ENCODE measurements at regions not wholly inside any gene's neighbourhood (a gene's known extent, or its start where the extent isn't known, plus 50 kb on each side); places are given as distances from the start of the nearest gene placed in this dataset.
A peak's percentile ranks its signal among the peaks of the same experiment; 100 is the strongest.

GRCh38 chr13:50156140-50156539 lies 140.9 kb downstream of the KCNRG start:
- intact Hi-C loops (cut with micrococcal nuclease), result no loop called here
- H3K27me3 Mint-ChIP-seq (ENCODE audit: insufficient read depth, unreplicated experiment), result no peaks in the 10 kb centered on the region
- H3K4me3 Mint-ChIP-seq (ENCODE audit: unreplicated experiment), result no peak overlapping the region
- ChIA-PET POLR2A (interaction anchor here (1.1 to 2.8 kb wide), 2 partner anchors 30 to 159 kb away, joined by 3 to 13 read pairs; partner anchors contain the start of gene TRIM13), CTCF (interaction anchor here (0.6 to 0.8 kb wide), 2 partner anchors 66 to 756 kb away, joined by 3 to 4 read pairs; no protein-coding TSS in a partner anchor)
- TF ChIP-seq CTCF (IDR thresholded peaks at IDR 0.05; ENCODE audit: unreplicated experiment), result no peak
- H3K36me3 Mint-ChIP-seq (ENCODE audit: insufficient read depth, unreplicated experiment), result no peaks in the 10 kb centered on the region
- BruUV-seq (replicated peaks), result no TSS peak
- DNase-seq (ENCODE audit: unreplicated experiment), result peak; percentile 25
- peaks cover 25% of the 10 kb centered on the region for H3K4me1 Mint-ChIP-seq (ENCODE audit: insufficient read depth, unreplicated experiment)
- H3K27ac Mint-ChIP-seq (ENCODE audit: low read depth, unreplicated experiment), result no peak overlapping the region
- H3K9me3 Mint-ChIP-seq (ENCODE audit: unreplicated experiment), result no peaks in the 10 kb centered on the region

- ChIA-PET POLR2A (interaction anchor here (1.1 to 2.8 kb wide), 2 partner anchors 30 to 159 kb away, joined by 3 to 13 read pairs; partner anchors contain the start of gene TRIM13), CTCF (interaction anchor here (0.6 to 0.8 kb wide), 6 partner anchors 17 to 996 kb away, joined by 3 to 4 read pairs (median 3); no protein-coding TSS in a partner anchor)
- BruUV-seq (replicated peaks), result no TSS peak
- H3K27ac Mint-ChIP-seq (ENCODE audit: low read depth, unreplicated experiment), result no peak overlapping the region
- peaks cover 27% of the 10 kb centered on the region for H3K4me1 Mint-ChIP-seq (ENCODE audit: insufficient read depth, unreplicated experiment)
- H3K4me3 Mint-ChIP-seq (ENCODE audit: unreplicated experiment), result no peak overlapping the region
- no peak for DNase-seq (ENCODE audit: unreplicated experiment)
- intact Hi-C loops (cut with micrococcal nuclease), result no loop called here
- H3K9me3 Mint-ChIP-seq (ENCODE audit: unreplicated experiment), result no peaks in the 10 kb centered on the region
- no peaks in the 10 kb centered on the region for H3K27me3 Mint-ChIP-seq (ENCODE audit: insufficient read depth, unreplicated experiment)
- TF ChIP-seq CTCF (IDR thresholded peaks at IDR 0.05; ENCODE audit: unreplicated experiment), result no peak
- no peaks in the 10 kb centered on the region for H3K36me3 Mint-ChIP-seq (ENCODE audit: insufficient read depth, unreplicated experiment)
Measured at GRCh38 chr13:50156561-50157127, 141.4 kb downstream of the KCNRG start.

- no peaks in the 10 kb centered on the region for H3K9me3 Mint-ChIP-seq (ENCODE audit: unreplicated experiment)
- H3K27ac Mint-ChIP-seq (ENCODE audit: low read depth, unreplicated experiment), result no peak overlapping the region
- intact Hi-C loops (cut with micrococcal nuclease), result no loop called here
- H3K4me3 Mint-ChIP-seq (ENCODE audit: unreplicated experiment), result no peak overlapping the region
- no peaks in the 10 kb centered on the region for H3K27me3 Mint-ChIP-seq (ENCODE audit: insufficient read depth, unreplicated experiment)
- ChIA-PET CTCF (interaction anchor here (0.6 to 0.7 kb wide), 3 partner anchors 73 to 577 kb away, joined by 3 to 5 read pairs (median 4); no protein-coding TSS in a partner anchor), POLR2A (interaction anchor here (0.6 to 4.7 kb wide), 3 partner anchors 32 to 138 kb away, joined by 4 to 26 read pairs (median 13); no protein-coding TSS in a partner anchor)
- BruUV-seq (replicated peaks), result no TSS peak
- H3K4me1 Mint-ChIP-seq (ENCODE audit: insufficient read depth, unreplicated experiment), result peaks cover 20% of the 10 kb centered on the region
- H3K36me3 Mint-ChIP-seq (ENCODE audit: insufficient read depth, unreplicated experiment), result no peaks in the 10 kb centered on the region
- DNase-seq (ENCODE audit: unreplicated experiment), result no peak
- no peak for TF ChIP-seq CTCF (IDR thresholded peaks at IDR 0.05; ENCODE audit: unreplicated experiment)
Measured at GRCh38 chr13:50158385-50159165, 143.3 kb downstream of the KCNRG start.

GRCh38 chr13:50159607-50160006 lies 144.4 kb downstream of the KCNRG start:
- peak overlapping the region; percentile 47 for H3K27ac Mint-ChIP-seq (ENCODE audit: low read depth, unreplicated experiment)
- H3K27me3 Mint-ChIP-seq (ENCODE audit: insufficient read depth, unreplicated experiment), result no peaks in the 10 kb centered on the region
- TF ChIP-seq CTCF (IDR thresholded peaks at IDR 0.05; ENCODE audit: unreplicated experiment), result no peak
- DNase-seq (ENCODE audit: unreplicated experiment), result no peak
- POLR2A ChIA-PET, result interaction anchor here (1.2 to 4.7 kb wide), 5 partner anchors 8 to 370 kb away, joined by 3 to 26 read pairs (median 4); no protein-coding TSS in a partner anchor
- no peak overlapping the region for H3K4me3 Mint-ChIP-seq (ENCODE audit: unreplicated experiment)
- H3K9me3 Mint-ChIP-seq (ENCODE audit: unreplicated experiment), result no peaks in the 10 kb centered on the region
- no peaks in the 10 kb centered on the region for H3K36me3 Mint-ChIP-seq (ENCODE audit: insufficient read depth, unreplicated experiment)
- CTCF ChIA-PET, result interaction anchor here (1.1 to 1.2 kb wide), 3 partner anchors 33 to 362 kb away, joined by 3 to 4 read pairs (median 3); no protein-coding TSS in a partner anchor
- BruUV-seq (replicated peaks), result no TSS peak
- H3K4me1 Mint-ChIP-seq (ENCODE audit: insufficient read depth, unreplicated experiment), result peaks cover 20% of the 10 kb centered on the region
- intact Hi-C loops (cut with micrococcal nuclease), result loop anchor here (10.0 kb wide), 1 partner anchor 75 kb away; no protein-coding TSS in a partner anchor
